HG02943 (cell line): ENCODE measurements at regions not wholly inside any gene's neighbourhood (a gene's known extent, or its start where the extent isn't known, plus 50 kb on each side); places are given as distances from the start of the nearest gene placed in this dataset.
"Not testable (repeated sequence)": the region's sequence is repeated elsewhere in the genome, so short reads cannot be mapped to it uniquely, and the experiment has no call there.

Experiments
- ATAC-seq: cut with Tn5 transposase; IDR thresholded peaks from one replicate; pipeline ENCODE4 v1.9.1; 2021; ENCODE audit warnings: mild to moderate bottlenecking, low read depth, moderate library complexity; ENCODE audit not compliant: unreplicated experiment

- no peak for ATAC-seq
Observed at GRCh38 chr4:189815404-189816192, 125.1 kb upstream of the FRG1 start.

GRCh38 chr4:189822326-189822725 lies 118.3 kb upstream of the FRG1 start:
- ATAC-seq = no peak

- ATAC-seq = no peak
Observed at GRCh38 chr4:189823591-189823990, 117.1 kb upstream of the FRG1 start.

- ATAC-seq = no peak
Observed at GRCh38 chr4:189825466-189825865, 115.2 kb upstream of the FRG1 start.

GRCh38 chr4:189826657-189827056 lies 114.0 kb upstream of the FRG1 start:
- ATAC-seq = no peak

GRCh38 chr4:189828081-189828697 lies 112.5 kb upstream of the FRG1 start:
- no peak for ATAC-seq

- ATAC-seq = no peak
Observed at GRCh38 chr4:189832528-189832927, 108.1 kb upstream of the FRG1 start.

GRCh38 chr4:189834616-189835015 lies 106.1 kb upstream of the FRG1 start:
- ATAC-seq = no peak

GRCh38 chr4:189835505-189835904 lies 105.2 kb upstream of the FRG1 start:
- no peak for ATAC-seq

- no peak for ATAC-seq
Observed at GRCh38 chr4:189837471-189837870, 103.2 kb upstream of the FRG1 start.

- no peak for ATAC-seq
Observed at GRCh38 chr4:189838821-189839497, 101.7 kb upstream of the FRG1 start.

- no peak for ATAC-seq
Observed at GRCh38 chr4:189840356-189840755, 100.3 kb upstream of the FRG1 start.

- no peak for ATAC-seq
Observed at GRCh38 chr4:189843413-189844009, 97.2 kb upstream of the FRG1 start.

GRCh38 chr4:189845145-189845846 lies 95.4 kb upstream of the FRG1 start:
- ATAC-seq = no peak

- ATAC-seq = not testable (repeated sequence)
Observed at GRCh38 chr4:189846094-189846493, 94.6 kb upstream of the FRG1 start.

- not testable (repeated sequence) for ATAC-seq
Observed at GRCh38 chr4:189846608-189847007, 94.1 kb upstream of the FRG1 start.

GRCh38 chr4:189848672-189849071 lies 92.0 kb upstream of the FRG1 start:
- not testable (repeated sequence) for ATAC-seq

- ATAC-seq = no peak
Observed at GRCh38 chr4:189850239-189850856, 90.3 kb upstream of the FRG1 start.

- ATAC-seq = no peak
Observed at GRCh38 chr4:189858435-189858834, 82.2 kb upstream of the FRG1 start.

- ATAC-seq = no peak
Observed at GRCh38 chr4:189861101-189861500, 79.6 kb upstream of the FRG1 start.
